Psoas muscle (tissue), 7 donors: ENCODE measurements at regions not wholly inside any gene's neighbourhood (a gene's known extent, or its start where the extent isn't known, plus 50 kb on each side); places are given as distances from the start of the nearest gene placed in this dataset.
A peak's percentile ranks its signal among the peaks of the same experiment; 100 is the strongest.

ENCODE experiments used
- ATAC-seq, 4 donors: fragments of 200-7000 bp; cut with Tn5 transposase; one replicate each; pipeline ENCODE4 v1.9.1; 2020; ENCODE audit warnings: moderate library complexity in 3 of 4, mild to moderate bottlenecking in 2 of 4
- DNase-seq, 2 donors: peaks; one replicate each; pipeline ENCODE4 v3.0.0-alpha.2; 2020
- H3K27ac ChIP-seq: fragments of 200-600 bp; one replicate; pipeline ENCODE4 v1.8.0; 2022
- H3K27me3 ChIP-seq, 3 donors: fragments of 200-600 bp in 1 of 3; one replicate each; pipeline versions ENCODE4 v1.6.1 to v1.8.0; 2013 to 2022; ENCODE audit warnings: low read length in 2 of 3, mild to moderate bottlenecking in 2 of 3, moderate library complexity in 1 of 3; ENCODE audit not compliant: insufficient read depth in 3 of 3
- H3K36me3 ChIP-seq, 2 donors: fragments of 200-600 bp in 1 of 2; one replicate each; pipeline versions ENCODE4 v1.6.1 to v1.8.0; 2013 to 2022; ENCODE audit warnings: low read depth in 1 of 2, mild to moderate bottlenecking in 1 of 2, moderate library complexity in 1 of 2; ENCODE audit not compliant: insufficient read depth in 1 of 2
- H3K4me1 ChIP-seq: fragments of 200-600 bp; one replicate; pipeline ENCODE4 v1.8.0; 2022
- H3K4me3 ChIP-seq: fragments of 200-600 bp; one replicate; pipeline ENCODE4 v1.8.0; 2022; ENCODE audit warnings: mild to moderate bottlenecking
- H3K9me3 ChIP-seq: fragments of 200-600 bp; one replicate; pipeline ENCODE4 v1.8.0; 2022
- WGBS, 3 donors: extraction: QIAGEN DNeasy Blood & Tissue Kit; methylation state at CpG; one replicate each; pipeline versions ENCODE4 v1.1.6 to v1.1.7; 2013; 5-methylcytosine and 5-hydroxymethylcytosine counted together
- intact Hi-C, 2 donors: fragments of 100-400 bp; cut with DNase I; formaldehyde crosslinking; loops; one replicate each; pipeline versions ENCODE4 v1.11.0 to v1.14.2; 2022
- TF ChIP-seq, protein P1 (sequence below): fragments of 200-600 bp; IDR thresholded peaks from one replicate; pipeline ENCODE4 v1.8.0; 2022; ENCODE audit warnings: antibody characterized with exemption
- donor health status: healthy with polysubstance abuse.
- donor health status: DM: no; HTN: no; CAD: no; lungs with moderate emphysema.
- donor health status: Bipolar disorder and iron deficiency.
- donor health status: healthy.
- donor health status: DM: yes; HTN: yes; CAD: no.
- donor health status: DM: no; HTN: no; CAD: no.
- donor health status: DM: yes; HTN: yes; CAD: no.

DNA sequence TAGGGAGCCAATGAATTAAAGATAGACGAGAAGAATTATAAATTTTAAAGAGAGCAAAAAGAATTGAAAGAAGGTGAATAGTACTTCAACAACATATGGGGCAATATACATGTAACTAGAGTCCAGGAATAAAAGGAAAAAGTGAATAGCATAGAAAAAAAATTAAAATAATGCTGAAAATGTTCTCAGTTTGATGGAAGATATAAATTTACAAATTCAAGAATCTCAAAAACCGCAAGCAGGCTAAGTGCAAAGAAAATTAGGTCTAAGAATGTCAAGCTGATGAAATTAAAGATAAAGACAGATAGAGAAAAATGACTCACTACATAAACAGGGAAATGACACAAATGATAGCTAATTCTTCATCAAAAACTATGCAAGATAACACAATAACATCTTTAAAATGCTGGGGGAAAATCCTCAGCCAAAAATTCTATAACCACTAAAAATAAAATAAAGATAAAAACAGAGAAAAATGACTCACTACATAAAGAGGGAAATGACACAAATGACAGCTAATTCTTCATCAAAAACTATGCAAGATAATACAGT, 326.3 kb downstream of the TBX15 start:
- WGBS, 3 donors, result 88 to 89% (median 89%) methylated on average over 2 of the region's 2 CpGs
- Histone ChIP-seq H3K36me3 (no peaks in the 10 kb centered on the region), H3K27me3 (no peaks in the 10 kb centered on the region), H3K27ac (no peak overlapping the region), H3K4me3 (no peak overlapping the region), H3K9me3 (no peaks in the 10 kb centered on the region), H3K4me1 (no peaks in the 10 kb centered on the region)
- TF ChIP-seq, protein P1, sequence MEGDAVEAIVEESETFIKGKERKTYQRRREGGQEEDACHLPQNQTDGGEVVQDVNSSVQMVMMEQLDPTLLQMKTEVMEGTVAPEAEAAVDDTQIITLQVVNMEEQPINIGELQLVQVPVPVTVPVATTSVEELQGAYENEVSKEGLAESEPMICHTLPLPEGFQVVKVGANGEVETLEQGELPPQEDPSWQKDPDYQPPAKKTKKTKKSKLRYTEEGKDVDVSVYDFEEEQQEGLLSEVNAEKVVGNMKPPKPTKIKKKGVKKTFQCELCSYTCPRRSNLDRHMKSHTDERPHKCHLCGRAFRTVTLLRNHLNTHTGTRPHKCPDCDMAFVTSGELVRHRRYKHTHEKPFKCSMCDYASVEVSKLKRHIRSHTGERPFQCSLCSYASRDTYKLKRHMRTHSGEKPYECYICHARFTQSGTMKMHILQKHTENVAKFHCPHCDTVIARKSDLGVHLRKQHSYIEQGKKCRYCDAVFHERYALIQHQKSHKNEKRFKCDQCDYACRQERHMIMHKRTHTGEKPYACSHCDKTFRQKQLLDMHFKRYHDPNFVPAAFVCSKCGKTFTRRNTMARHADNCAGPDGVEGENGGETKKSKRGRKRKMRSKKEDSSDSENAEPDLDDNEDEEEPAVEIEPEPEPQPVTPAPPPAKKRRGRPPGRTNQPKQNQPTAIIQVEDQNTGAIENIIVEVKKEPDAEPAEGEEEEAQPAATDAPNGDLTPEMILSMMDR, result no peak
- ATAC-seq, result no peak
- intact Hi-C loops, result no loop called here
- DNase-seq, result no peak

DNA sequence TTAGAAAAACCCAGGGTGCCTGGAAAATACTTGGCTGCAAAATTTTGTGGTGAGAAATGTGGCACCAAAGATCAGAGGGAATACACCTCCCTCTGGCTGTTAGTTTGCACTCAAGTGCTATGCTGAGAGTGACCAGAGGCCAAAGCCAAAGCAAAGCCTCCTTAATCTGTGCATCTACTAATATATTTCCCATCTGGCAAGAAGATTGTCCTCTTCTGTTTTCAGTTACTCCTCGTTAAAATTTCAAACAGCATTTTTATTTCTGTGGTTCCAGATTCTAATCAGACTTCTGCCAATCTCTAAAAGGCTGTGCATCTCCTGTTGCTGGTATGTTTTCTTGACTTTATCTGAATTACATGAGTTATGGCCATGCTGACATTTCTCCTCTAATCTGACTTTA, 327.4 kb downstream of the TBX15 start:
- TF ChIP-seq, protein P1, result no peak
- no peak overlapping the region for H3K27ac ChIP-seq
- no peak for DNase-seq
- no peaks in the 10 kb centered on the region for H3K9me3 ChIP-seq
- H3K27me3 ChIP-seq, result no peaks in the 10 kb centered on the region
- WGBS, 3 donors, result 16 to 28% (median 25%) methylated on average over 1 of the region's 1 CpG
- intact Hi-C loops, result no loop called here
- no peak for ATAC-seq
- no peaks in the 10 kb centered on the region for H3K36me3 ChIP-seq
- no peaks in the 10 kb centered on the region for H3K4me1 ChIP-seq
- H3K4me3 ChIP-seq, result no peak overlapping the region

DNA sequence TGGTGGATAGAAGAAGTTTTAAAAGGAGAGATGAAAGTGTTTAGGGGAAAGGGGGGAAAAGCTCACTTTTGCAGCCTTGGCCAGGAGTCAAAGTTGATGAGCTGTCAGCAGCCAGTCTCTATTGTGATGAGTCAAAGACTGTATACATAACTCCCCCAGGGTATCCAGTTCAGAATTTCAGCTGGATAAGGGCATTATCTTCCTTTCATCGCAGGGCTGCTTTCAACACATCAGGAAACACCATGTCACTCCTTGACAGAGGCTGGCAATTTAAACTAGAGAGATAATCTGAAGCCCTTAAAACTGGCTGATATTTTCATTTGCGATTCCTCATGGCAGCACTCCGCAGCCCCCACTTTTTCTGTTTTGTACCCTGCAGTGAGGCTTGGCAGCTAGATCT, 328.5 kb downstream of the TBX15 start:
- Histone ChIP-seq H3K4me1 (no peaks in the 10 kb centered on the region), H3K27ac (no peak overlapping the region), H3K9me3 (no peaks in the 10 kb centered on the region), H3K27me3 (no peaks in the 10 kb centered on the region), H3K4me3 (no peak overlapping the region), H3K36me3 (no peaks in the 10 kb centered on the region)
- 81 to 89% (median 84%) methylated on average over 3 of the region's 3 CpGs for WGBS, 3 donors
- peak in 1 of 4 donors; percentile 56 for ATAC-seq
- TF ChIP-seq, protein P1, result no peak
- no peak for DNase-seq
- intact Hi-C loops, result no loop called here

DNA sequence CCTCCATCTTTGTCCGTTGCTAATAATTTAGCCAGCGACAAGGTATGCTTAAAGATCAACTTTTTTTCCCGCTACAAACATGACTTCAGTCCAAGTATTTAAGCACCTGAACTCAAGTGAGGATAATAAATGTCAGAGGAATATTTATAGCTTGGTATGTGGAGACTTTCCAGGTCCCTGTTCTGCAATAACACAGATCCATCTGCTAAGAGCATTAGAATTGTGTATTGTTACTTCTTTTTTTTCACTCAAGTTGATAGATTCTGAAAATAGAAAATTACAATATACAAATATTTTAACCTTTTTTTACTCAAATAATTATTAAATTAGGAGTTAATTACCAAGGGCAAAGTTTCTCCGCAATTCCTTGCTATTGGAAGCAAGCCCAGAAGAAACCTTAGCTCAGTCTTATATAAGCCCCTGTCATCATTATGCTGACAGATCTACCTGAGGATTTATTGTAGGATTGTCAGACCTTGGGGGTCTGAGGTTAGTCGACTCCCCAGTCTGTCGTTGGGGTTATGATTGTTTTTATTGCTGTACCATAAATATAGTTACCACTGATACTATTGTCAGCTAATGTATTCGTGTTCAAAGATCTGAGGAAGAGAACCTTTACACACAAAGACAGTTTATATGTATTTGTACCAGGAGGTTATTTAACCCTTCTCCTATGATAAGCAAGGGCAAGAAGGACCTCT, 337.9 kb downstream of the TBX15 start:
- TF ChIP-seq, protein P1, result no peak
- H3K27ac ChIP-seq, result no peak overlapping the region
- H3K27me3 ChIP-seq, result no peaks in the 10 kb centered on the region
- no peak overlapping the region for H3K4me3 ChIP-seq
- H3K4me1 ChIP-seq, result peaks cover 19% of the 10 kb centered on the region
- no peaks in the 10 kb centered on the region for H3K9me3 ChIP-seq
- intact Hi-C loops, result no loop called here
- peak; percentile 40 to 85 (median 72) for ATAC-seq
- no peak for DNase-seq
- 12 to 15% (median 13%) methylated on average over 7 of the region's 7 CpGs for WGBS, 3 donors
- H3K36me3 ChIP-seq, result no peaks in the 10 kb centered on the region
